IPS-NIHi7 (cell line): ENCODE measurements at regions not wholly inside any gene's neighbourhood (a gene's known extent, or its start where the extent isn't known, plus 50 kb on each side); places are given as distances from the start of the nearest gene placed in this dataset.

Source experiments
- DNase-seq: peaks from one replicate; pipeline ENCODE4 v3.0.0; 2012; ENCODE audit warnings: mixed read lengths; ENCODE audit errors: extremely low spot score

GRCh38 chr2:60657673-60658072 lies 98.4 kb upstream of the PAPOLG start:
- DNase-seq, result no peak

DNA sequence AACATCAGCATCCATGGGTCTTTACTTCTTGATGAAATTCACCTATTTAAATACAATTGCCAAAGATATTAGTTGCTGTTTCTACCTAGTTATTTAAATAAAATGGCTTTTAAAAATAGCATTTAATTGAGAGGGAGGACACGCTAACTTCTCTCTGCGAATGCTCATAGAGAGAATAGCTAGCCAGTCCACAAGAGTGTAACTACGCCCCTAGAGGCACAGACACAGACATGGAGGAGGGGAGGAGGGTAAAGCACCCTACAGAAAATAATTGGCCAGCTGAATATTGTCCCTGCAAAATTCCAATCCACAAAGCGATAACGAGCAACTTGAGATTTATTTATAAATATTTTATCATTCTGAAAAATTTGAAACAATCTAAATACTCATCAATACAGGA lies 97.0 kb upstream of the PAPOLG start:
- no peak for DNase-seq

GRCh38 chr2:60661073-60661738 lies 94.9 kb upstream of the PAPOLG start:
- DNase-seq, result no peak

DNA sequence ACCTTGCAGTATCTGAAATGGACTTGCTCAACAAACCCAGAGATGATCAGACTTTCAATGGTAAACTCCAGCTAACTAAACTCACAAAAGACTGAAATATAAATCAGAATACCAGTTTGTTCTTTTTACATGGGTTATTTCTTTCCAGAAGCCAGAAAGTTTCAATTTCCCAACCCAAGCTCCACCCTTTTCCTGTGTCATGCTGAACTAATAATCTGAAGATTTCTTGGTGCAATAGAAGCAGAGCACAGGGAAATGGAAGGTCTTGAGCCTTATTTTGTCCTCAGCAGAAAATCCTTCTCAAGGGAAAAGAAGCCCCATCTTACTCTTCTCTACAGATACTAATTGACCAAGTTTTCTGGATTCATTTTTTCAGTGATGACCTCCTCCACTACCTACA lies 93.3 kb upstream of the PAPOLG start:
- DNase-seq, result no peak

- DNase-seq, result no peak
These were observed 84.1 kb upstream of the PAPOLG start for GRCh38 chr2:60671966-60672365.

- peak; percentile 94 for DNase-seq
These were observed 81.4 kb upstream of the PAPOLG start for GRCh38 chr2:60674524-60675165.

DNA sequence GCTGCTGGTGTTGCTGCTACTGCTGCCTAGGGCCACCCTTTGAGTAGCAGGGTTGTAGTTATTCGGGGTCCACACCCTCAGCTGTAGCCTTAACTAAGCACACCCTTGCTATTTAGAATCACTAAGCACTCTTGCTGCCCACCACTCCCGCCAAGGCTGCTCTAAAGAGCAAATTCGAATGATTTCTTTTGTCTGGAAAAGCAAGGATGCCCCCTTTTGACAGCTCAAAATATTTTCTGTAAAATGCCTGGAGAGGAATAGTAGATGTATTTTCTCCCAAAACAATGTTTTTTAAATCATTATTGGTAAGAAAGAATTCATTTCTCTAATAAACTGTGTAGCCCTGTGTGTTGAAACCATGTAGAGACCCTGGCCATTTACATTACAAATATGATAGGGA lies 80.8 kb upstream of the PAPOLG start:
- DNase-seq, result no peak

DNA sequence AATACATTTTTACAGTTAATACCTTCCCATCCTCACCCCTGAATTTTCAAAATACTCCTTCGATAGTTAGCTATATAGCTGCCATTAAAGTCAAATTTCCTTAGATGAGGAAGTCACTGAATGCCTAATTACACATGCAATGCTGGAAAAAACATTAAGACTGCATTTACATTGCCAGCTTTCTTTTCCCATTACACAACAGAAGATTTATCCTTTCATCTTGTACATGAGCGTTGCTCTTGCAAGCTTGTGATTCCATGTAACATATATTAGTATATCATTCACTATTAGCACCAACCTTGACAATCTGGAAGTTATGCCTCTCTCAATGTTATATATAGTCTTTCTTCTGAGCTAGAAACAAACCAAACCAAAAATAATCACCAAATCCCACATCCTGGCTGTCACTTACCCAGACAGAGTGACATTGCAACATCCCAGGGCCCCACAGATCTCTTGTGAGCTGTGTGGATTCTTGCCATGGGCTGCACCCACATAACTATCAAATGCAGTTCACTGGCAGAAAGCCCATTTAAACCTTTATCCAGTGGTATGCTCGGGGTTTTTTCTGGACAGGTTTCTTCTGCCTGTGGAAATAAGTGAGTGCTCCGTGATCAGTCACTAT lies 79.2 kb upstream of the PAPOLG start:
- no peak for DNase-seq

DNA sequence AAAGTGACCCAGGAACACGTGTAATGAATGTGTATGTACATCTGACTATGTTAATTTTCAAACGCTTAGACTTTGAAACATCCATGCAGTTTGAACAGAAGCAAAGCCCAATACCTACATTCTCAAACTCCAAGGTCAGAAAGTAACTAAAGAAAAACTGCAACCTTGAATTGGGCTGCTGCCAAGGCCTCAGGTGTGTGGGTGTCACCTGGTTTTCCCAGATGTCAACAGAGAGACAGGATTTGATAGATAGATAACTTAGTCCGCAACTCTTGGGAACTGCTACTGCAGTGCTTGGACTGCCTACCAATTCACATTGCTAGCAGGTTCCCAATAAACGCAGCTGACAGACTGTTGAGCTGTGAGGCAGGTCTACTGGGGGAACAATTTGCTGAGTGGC lies 78.7 kb upstream of the PAPOLG start:
- no peak for DNase-seq

DNA sequence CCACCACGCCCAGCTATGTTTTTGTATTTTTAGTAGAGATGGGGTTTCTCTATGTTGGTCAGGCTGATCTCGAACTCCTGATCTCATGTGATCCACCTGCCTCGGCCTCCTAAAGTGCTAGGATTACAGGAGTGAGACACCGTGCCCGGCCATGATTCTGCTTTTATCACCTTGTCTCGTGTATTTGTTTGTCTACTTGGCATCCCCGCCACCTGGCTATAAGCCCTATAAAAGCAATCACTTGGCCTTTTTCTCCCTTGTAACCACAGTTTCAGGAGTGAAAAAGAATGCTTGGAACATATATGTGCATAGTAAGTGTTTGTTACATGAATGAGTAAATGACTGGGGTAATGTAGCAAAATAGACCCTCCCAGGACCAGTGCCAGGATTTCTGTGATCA lies 77.5 kb upstream of the PAPOLG start:
- DNase-seq, result no peak

DNA sequence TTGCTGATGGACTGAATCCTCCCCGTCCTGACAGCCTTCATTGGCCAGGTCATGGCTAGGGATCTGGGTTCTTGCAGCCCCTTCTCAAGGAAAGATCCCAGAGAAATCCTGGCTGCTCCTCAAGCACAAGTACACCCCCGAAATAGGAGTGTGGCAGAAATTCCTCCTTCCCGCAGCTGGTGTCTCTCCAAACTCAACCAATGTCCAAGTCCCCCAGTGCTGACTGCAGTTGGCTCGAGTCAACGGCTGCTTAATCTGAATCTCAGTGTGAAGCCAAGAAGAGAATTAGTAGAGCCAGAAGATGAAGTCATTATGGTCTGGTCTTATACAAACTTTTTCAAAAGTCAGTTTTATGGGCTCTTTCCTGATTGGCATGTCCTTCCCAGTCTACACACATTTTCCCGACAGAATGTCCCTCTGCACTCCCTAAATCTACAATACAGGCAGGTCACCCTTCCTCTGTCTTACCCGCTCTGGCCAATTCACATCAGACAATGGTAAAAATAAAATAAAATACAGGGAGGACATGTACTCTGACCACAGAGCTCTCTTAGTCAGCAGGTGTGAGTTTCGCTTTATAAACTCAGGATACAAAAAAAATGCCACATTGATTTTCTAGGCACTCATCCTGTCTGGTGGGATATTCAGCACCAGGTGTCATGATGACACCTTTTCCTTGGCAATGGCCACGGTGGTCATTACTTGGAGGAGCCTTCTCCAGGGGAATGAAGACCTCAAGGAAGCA lies 76.9 kb upstream of the PAPOLG start:
- no peak for DNase-seq

GRCh38 chr2:60693551-60693950 lies 62.5 kb upstream of the PAPOLG start:
- no peak for DNase-seq

- no peak for DNase-seq
These were observed 60.3 kb upstream of the PAPOLG start for GRCh38 chr2:60695793-60696192.

DNA sequence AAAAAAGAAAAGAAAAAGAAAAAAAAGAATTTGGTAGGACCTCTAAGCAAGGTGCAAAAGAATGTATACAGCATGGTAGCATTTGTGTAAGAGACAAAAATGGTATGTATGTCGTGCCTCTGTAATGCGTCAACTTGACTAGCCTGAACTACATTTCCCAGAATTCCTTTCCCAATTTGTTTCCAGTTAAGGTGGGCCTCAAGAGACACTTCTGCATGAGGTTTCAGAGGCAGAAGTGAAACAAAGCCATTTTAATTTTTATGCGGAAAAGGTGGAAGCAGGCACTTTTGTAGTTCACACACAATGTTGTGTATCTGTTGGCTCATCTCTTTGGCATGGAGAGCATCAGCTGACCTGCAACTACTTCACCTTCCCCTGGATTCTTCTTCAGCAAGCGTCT lies 56.5 kb upstream of the PAPOLG start:
- DNase-seq, result no peak

DNA sequence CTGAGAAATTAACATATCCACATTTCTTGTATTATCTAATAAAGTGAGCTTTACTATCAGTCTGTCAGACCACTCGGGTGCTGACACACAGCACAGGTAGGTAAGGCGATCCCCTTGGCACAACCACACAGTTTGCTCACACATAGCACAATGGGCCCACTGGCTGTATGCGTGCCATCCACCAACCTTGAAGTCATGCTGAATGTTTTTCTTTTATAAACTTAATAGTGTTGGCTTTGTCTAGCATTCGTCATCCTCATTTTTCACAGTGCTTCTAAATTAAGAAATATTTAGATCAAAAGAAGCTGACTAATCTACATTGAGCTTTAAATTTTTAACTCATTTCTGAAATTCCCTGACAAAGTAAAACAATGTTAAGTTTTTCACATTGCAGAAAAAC lies 50.0 kb upstream of the PAPOLG start:
- DNase-seq, result no peak
